Liver (tissue), 3 donors: ENCODE measurements at regions not wholly inside any gene's neighbourhood (a gene's known extent, or its start where the extent isn't known, plus 50 kb on each side); places are given as distances from the start of the nearest gene placed in this dataset.

ENCODE experiments used
- TAF1 ChIP-seq: conservative IDR thresholded peaks from 2 replicates; pipeline ENCODE4 v1.6.1; 2016; ENCODE audit warnings: antibody characterized with exemption, mild to moderate bottlenecking
- TF ChIP-seq, protein P1 (sequence below): IDR thresholded peaks from 2 replicates; pipeline ENCODE4 v1.6.1; 2016; ENCODE audit warnings: antibody characterized with exemption, mild to moderate bottlenecking
- TF ChIP-seq, protein P2 (sequence below): fragments of 150-350 bp; IDR thresholded peaks from 2 replicates; pipeline ENCODE4 v1.5.1; 2017; ENCODE audit warnings: improper control_type of control experiment, low read depth, low read length; ENCODE audit not compliant: missing input control
- donor health status: healthy.
- donor health status: healthy.

- TF ChIP-seq, protein P1, sequence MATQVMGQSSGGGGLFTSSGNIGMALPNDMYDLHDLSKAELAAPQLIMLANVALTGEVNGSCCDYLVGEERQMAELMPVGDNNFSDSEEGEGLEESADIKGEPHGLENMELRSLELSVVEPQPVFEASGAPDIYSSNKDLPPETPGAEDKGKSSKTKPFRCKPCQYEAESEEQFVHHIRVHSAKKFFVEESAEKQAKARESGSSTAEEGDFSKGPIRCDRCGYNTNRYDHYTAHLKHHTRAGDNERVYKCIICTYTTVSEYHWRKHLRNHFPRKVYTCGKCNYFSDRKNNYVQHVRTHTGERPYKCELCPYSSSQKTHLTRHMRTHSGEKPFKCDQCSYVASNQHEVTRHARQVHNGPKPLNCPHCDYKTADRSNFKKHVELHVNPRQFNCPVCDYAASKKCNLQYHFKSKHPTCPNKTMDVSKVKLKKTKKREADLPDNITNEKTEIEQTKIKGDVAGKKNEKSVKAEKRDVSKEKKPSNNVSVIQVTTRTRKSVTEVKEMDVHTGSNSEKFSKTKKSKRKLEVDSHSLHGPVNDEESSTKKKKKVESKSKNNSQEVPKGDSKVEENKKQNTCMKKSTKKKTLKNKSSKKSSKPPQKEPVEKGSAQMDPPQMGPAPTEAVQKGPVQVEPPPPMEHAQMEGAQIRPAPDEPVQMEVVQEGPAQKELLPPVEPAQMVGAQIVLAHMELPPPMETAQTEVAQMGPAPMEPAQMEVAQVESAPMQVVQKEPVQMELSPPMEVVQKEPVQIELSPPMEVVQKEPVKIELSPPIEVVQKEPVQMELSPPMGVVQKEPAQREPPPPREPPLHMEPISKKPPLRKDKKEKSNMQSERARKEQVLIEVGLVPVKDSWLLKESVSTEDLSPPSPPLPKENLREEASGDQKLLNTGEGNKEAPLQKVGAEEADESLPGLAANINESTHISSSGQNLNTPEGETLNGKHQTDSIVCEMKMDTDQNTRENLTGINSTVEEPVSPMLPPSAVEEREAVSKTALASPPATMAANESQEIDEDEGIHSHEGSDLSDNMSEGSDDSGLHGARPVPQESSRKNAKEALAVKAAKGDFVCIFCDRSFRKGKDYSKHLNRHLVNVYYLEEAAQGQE = no peak
- no peak for TF ChIP-seq TAF1
- TF ChIP-seq, protein P2, sequence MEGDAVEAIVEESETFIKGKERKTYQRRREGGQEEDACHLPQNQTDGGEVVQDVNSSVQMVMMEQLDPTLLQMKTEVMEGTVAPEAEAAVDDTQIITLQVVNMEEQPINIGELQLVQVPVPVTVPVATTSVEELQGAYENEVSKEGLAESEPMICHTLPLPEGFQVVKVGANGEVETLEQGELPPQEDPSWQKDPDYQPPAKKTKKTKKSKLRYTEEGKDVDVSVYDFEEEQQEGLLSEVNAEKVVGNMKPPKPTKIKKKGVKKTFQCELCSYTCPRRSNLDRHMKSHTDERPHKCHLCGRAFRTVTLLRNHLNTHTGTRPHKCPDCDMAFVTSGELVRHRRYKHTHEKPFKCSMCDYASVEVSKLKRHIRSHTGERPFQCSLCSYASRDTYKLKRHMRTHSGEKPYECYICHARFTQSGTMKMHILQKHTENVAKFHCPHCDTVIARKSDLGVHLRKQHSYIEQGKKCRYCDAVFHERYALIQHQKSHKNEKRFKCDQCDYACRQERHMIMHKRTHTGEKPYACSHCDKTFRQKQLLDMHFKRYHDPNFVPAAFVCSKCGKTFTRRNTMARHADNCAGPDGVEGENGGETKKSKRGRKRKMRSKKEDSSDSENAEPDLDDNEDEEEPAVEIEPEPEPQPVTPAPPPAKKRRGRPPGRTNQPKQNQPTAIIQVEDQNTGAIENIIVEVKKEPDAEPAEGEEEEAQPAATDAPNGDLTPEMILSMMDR = no peak
These were observed 70.6 kb upstream of the ST6GALNAC3 start for GRCh38 chr1:76003946-76004345.
